ENCODE measurements at regions not wholly inside any gene's neighbourhood (a gene's known extent, or its start where the extent isn't known, plus 50 kb on each side); places are given as distances from the start of the nearest gene placed in this dataset.

- WGBS (ENCODE audit: low lambda C conversion rate, missing lambda C conversion rate): 78% methylated on average over 1 of the region's 1 CpG
- TF ChIP-seq EZH2 (IDR thresholded peaks at IDR 0.05; ENCODE audit: borderline replicate concordance): no peak
- TF ChIP-seq, protein P1, sequence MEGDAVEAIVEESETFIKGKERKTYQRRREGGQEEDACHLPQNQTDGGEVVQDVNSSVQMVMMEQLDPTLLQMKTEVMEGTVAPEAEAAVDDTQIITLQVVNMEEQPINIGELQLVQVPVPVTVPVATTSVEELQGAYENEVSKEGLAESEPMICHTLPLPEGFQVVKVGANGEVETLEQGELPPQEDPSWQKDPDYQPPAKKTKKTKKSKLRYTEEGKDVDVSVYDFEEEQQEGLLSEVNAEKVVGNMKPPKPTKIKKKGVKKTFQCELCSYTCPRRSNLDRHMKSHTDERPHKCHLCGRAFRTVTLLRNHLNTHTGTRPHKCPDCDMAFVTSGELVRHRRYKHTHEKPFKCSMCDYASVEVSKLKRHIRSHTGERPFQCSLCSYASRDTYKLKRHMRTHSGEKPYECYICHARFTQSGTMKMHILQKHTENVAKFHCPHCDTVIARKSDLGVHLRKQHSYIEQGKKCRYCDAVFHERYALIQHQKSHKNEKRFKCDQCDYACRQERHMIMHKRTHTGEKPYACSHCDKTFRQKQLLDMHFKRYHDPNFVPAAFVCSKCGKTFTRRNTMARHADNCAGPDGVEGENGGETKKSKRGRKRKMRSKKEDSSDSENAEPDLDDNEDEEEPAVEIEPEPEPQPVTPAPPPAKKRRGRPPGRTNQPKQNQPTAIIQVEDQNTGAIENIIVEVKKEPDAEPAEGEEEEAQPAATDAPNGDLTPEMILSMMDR (IDR thresholded peaks at IDR 0.05; ENCODE audit: poor library complexity): no peak
- TF ChIP-seq EZH2phosphoT487 (IDR thresholded peaks at IDR 0.05; ENCODE audit: low read depth, severe bottlenecking, unreplicated experiment): no peak
These were observed 144.2 kb downstream of the SLITRK6 start for GRCh38 chr13:85655040-85655439.

DNA sequence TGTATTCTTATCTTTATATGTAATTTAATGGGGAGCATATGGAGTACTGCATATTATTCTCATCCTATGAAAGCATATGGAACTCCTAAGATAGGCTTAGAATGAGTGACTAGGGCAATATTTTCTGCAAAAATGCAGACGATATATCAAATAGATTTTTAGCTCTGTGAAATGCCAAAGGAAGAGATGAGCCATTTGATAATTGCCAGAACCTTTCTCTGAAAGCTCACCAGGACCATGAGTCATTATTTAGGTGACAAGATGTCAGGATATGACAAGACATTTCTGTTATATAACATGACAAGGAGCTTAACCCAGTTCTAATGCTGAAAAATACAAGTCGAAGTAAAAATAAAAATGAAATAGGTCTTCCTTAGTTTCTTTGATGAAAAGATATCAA is 145.0 kb downstream of the SLITRK6 start:
- Histone ChIP-seq H3K79me2 (no peaks in the 10 kb centered on the region), H3K9me3 (ENCODE audit: low read depth) (no peaks in the 10 kb centered on the region), H3K4me1 (ENCODE audit: insufficient read depth) (no peaks in the 10 kb centered on the region), H3K9me2 (replicated peaks; ENCODE audit: insufficient read depth) (no peaks in the 10 kb centered on the region), H3K4me3 (no peak overlapping the region), H2AFZ (no peak overlapping the region), H3K27ac (no peak overlapping the region), H3K4me2 (no peak overlapping the region), H4K20me1 (ENCODE audit: insufficient read depth, poor library complexity, severe bottlenecking) (no peaks in the 10 kb centered on the region), H3K36me3 (replicated peaks; ENCODE audit: insufficient read depth, low read depth) (no peaks in the 10 kb centered on the region), H3K27me3 (no peaks in the 10 kb centered on the region)
- WGBS (ENCODE audit: low lambda C conversion rate, missing lambda C conversion rate): 36% methylated on average over 2 of the region's 2 CpGs
- TF ChIP-seq EZH2phosphoT487 (IDR thresholded peaks at IDR 0.05; ENCODE audit: low read depth, severe bottlenecking, unreplicated experiment) (no peak), EZH2 (IDR thresholded peaks at IDR 0.05; ENCODE audit: borderline replicate concordance) (no peak)
- TF ChIP-seq, protein P1 (IDR thresholded peaks at IDR 0.05; ENCODE audit: poor library complexity): no peak
- DNase-seq (ENCODE audit: low spot score): no peak

More at GRCh38 chr13:85655040-85655439, 144.2 kb downstream of the SLITRK6 start:
- Histone ChIP-seq H4K20me1 (ENCODE audit: insufficient read depth, poor library complexity, severe bottlenecking) (no peaks in the 10 kb centered on the region), H3K4me1 (ENCODE audit: insufficient read depth) (no peaks in the 10 kb centered on the region), H3K27ac (no peak overlapping the region), H3K27me3 (no peaks in the 10 kb centered on the region), H3K4me3 (no peak overlapping the region), H3K36me3 (replicated peaks; ENCODE audit: insufficient read depth, low read depth) (no peaks in the 10 kb centered on the region), H3K4me2 (no peak overlapping the region), H3K9me2 (replicated peaks; ENCODE audit: insufficient read depth) (no peaks in the 10 kb centered on the region), H3K9me3 (ENCODE audit: low read depth) (no peaks in the 10 kb centered on the region), H3K79me2 (no peaks in the 10 kb centered on the region), H2AFZ (no peak overlapping the region)
- DNase-seq (ENCODE audit: low spot score): no peak

DNA sequence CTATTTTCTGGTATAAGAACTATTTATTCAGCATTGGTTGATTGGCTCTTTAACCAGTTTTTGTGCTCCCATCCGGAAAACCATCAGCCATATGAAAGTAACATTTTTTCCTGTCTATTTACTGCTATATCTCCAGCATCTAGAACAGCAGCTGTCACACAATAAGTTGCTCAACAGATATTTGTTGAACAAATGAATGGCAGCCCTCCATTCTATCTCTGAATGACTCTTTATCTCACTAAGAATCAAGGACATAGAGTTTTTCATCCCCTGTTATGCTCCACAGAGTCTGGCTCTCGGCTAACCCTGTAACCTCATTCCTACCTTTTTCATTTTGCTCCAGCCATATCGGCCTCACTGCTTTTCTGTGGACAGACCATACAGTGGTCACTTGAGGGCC is 145.5 kb downstream of the SLITRK6 start:
- H3K4me2 ChIP-seq: no peak overlapping the region
- H3K79me2 ChIP-seq: no peaks in the 10 kb centered on the region
- 65% methylated on average over 3 of the region's 3 CpGs for WGBS (ENCODE audit: low lambda C conversion rate, missing lambda C conversion rate)
- no peak overlapping the region for H2AFZ ChIP-seq
- no peaks in the 10 kb centered on the region for H3K9me2 ChIP-seq (replicated peaks; ENCODE audit: insufficient read depth)
- TF ChIP-seq, protein P1 (IDR thresholded peaks at IDR 0.05; ENCODE audit: poor library complexity): no peak
- TF ChIP-seq EZH2phosphoT487 (IDR thresholded peaks at IDR 0.05; ENCODE audit: low read depth, severe bottlenecking, unreplicated experiment) (no peak), EZH2 (IDR thresholded peaks at IDR 0.05; ENCODE audit: borderline replicate concordance) (no peak)
- H3K36me3 ChIP-seq (replicated peaks; ENCODE audit: insufficient read depth, low read depth): no peaks in the 10 kb centered on the region
- no peak overlapping the region for H3K4me3 ChIP-seq
- no peak overlapping the region for H3K27ac ChIP-seq
- no peaks in the 10 kb centered on the region for H4K20me1 ChIP-seq (ENCODE audit: insufficient read depth, poor library complexity, severe bottlenecking)
- H3K9me3 ChIP-seq (ENCODE audit: low read depth): no peaks in the 10 kb centered on the region
- no peak for DNase-seq (ENCODE audit: low spot score)
- H3K27me3 ChIP-seq: no peaks in the 10 kb centered on the region
- no peaks in the 10 kb centered on the region for H3K4me1 ChIP-seq (ENCODE audit: insufficient read depth)

- DNase-seq (ENCODE audit: low spot score): no peak
These were observed 146.7 kb downstream of the SLITRK6 start for GRCh38 chr13:85652491-85652890.

More at GRCh38 chr13:85652491-85652890, 146.7 kb downstream of the SLITRK6 start:
- TF ChIP-seq EZH2phosphoT487 (IDR thresholded peaks at IDR 0.05; ENCODE audit: low read depth, severe bottlenecking, unreplicated experiment): no peak
- no peak for TF ChIP-seq EZH2 (IDR thresholded peaks at IDR 0.05; ENCODE audit: borderline replicate concordance)
- TF ChIP-seq, protein P1 (IDR thresholded peaks at IDR 0.05; ENCODE audit: poor library complexity): no peak
- Histone ChIP-seq H3K4me1 (ENCODE audit: insufficient read depth) (no peaks in the 10 kb centered on the region), H3K36me3 (replicated peaks; ENCODE audit: insufficient read depth, low read depth) (no peaks in the 10 kb centered on the region), H4K20me1 (ENCODE audit: insufficient read depth, poor library complexity, severe bottlenecking) (no peaks in the 10 kb centered on the region), H3K9me2 (replicated peaks; ENCODE audit: insufficient read depth) (no peaks in the 10 kb centered on the region), H3K9me3 (ENCODE audit: low read depth) (no peaks in the 10 kb centered on the region), H3K27me3 (no peaks in the 10 kb centered on the region), H2AFZ (no peak overlapping the region), H3K4me3 (no peak overlapping the region), H3K4me2 (no peak overlapping the region), H3K27ac (no peak overlapping the region), H3K79me2 (no peaks in the 10 kb centered on the region)
- 78% methylated on average over 1 of the region's 1 CpG for WGBS (ENCODE audit: low lambda C conversion rate, missing lambda C conversion rate)
